ENCODE measurements at regions not wholly inside any gene's neighbourhood (a gene's known extent, or its start where the extent isn't known, plus 50 kb on each side); places are given as distances from the start of the nearest gene placed in this dataset.

- TF ChIP-seq GATA3 (IDR thresholded peaks at IDR 0.05; ENCODE audit: low read depth, low read length): no peak
- TF ChIP-seq GATA2 (IDR thresholded peaks at IDR 0.05; ENCODE audit: low read depth, low read length): no peak
These were observed 79.6 kb downstream of the CPN2 start for GRCh38 chr3:194271460-194272035.

Data from SH-SY5Y (cell line).